ENCODE measurements at regions not wholly inside any gene's neighbourhood (a gene's known extent, or its start where the extent isn't known, plus 50 kb on each side); places are given as distances from the start of the nearest gene placed in this dataset.
"Not testable (repeated sequence)": the region's sequence is repeated elsewhere in the genome, so short reads cannot be mapped to it uniquely, and the experiment has no call there.

- DNase-seq (ENCODE audit: low read depth): no peak
These were observed 172.3 kb downstream of the LNPK start for GRCh38 chr2:175829741-175830140.

- no peak for DNase-seq (ENCODE audit: low read depth)
These were observed 174.2 kb downstream of the LNPK start for GRCh38 chr2:175827856-175828255.

- no peak for DNase-seq (ENCODE audit: low read depth)
These were observed 177.8 kb downstream of the LNPK start for GRCh38 chr2:175824243-175824642.

GRCh38 chr2:175823707-175824073 is 178.4 kb downstream of the LNPK start:
- DNase-seq (ENCODE audit: low read depth): no peak

- peak; percentile 8 for DNase-seq (ENCODE audit: low read depth)
These were observed 178.9 kb downstream of the LNPK start for GRCh38 chr2:175823002-175823706.

- no peak for DNase-seq (ENCODE audit: low read depth)
These were observed 184.8 kb downstream of the LNPK start for GRCh38 chr2:175817221-175817620.

- DNase-seq (ENCODE audit: low read depth): no peak
These were observed 186.5 kb downstream of the LNPK start for GRCh38 chr2:175815537-175815936.

- no peak for DNase-seq (ENCODE audit: low read depth)
These were observed 190.1 kb downstream of the LNPK start for GRCh38 chr2:175811971-175812370.

GRCh38 chr2:175808858-175809257 is 193.2 kb downstream of the LNPK start:
- no peak for DNase-seq (ENCODE audit: low read depth)

- no peak for DNase-seq (ENCODE audit: low read depth)
These were observed 194.0 kb downstream of the LNPK start for GRCh38 chr2:175808078-175808477.

GRCh38 chr2:175807031-175807873 is 194.8 kb downstream of the LNPK start:
- peak; percentile 69 for DNase-seq (ENCODE audit: low read depth)

- DNase-seq (ENCODE audit: low read depth): no peak
These were observed 195.5 kb downstream of the LNPK start for GRCh38 chr2:175806570-175806969.

- DNase-seq (ENCODE audit: low read depth): peak; percentile 16
These were observed 196.0 kb downstream of the LNPK start for GRCh38 chr2:175806125-175806490.

- DNase-seq (ENCODE audit: low read depth): peak; percentile 13
These were observed 196.5 kb downstream of the LNPK start for GRCh38 chr2:175805442-175806124.

GRCh38 chr2:175804122-175804521 is 197.9 kb downstream of the LNPK start:
- no peak for DNase-seq (ENCODE audit: low read depth)

- not testable (repeated sequence) for DNase-seq (ENCODE audit: low read depth)
These were observed 205.6 kb downstream of the LNPK start for GRCh38 chr2:175796422-175796821.

GRCh38 chr2:175793648-175794047 is 208.4 kb downstream of the LNPK start:
- DNase-seq (ENCODE audit: low read depth): no peak

- no peak for DNase-seq (ENCODE audit: low read depth)
These were observed 209.2 kb downstream of the LNPK start for GRCh38 chr2:175792881-175793280.

- no peak for DNase-seq (ENCODE audit: low read depth)
These were observed 209.9 kb downstream of the LNPK start for GRCh38 chr2:175792199-175792598.

GRCh38 chr2:175786471-175787124 is 215.5 kb downstream of the LNPK start:
- no peak for DNase-seq (ENCODE audit: low read depth)

GRCh38 chr2:175777337-175777736 is 224.7 kb downstream of the LNPK start:
- not testable (repeated sequence) for DNase-seq (ENCODE audit: low read depth)

- DNase-seq (ENCODE audit: low read depth): no peak
These were observed 232.9 kb downstream of the LNPK start for GRCh38 chr2:175769200-175769599.

Data from RPMI7951 (cell line).